PC-3 (cell line): ENCODE measurements at regions not wholly inside any gene's neighbourhood (a gene's known extent, or its start where the extent isn't known, plus 50 kb on each side); places are given as distances from the start of the nearest gene placed in this dataset.

ENCODE experiments used
- EZH2 ChIP-seq: fragments of 300-600 bp; sonication (generic); IDR thresholded peaks from one replicate; pipeline ENCODE4 v1.6.1; 2017; ENCODE audit warnings: antibody characterized with exemption, mild to moderate bottlenecking, low read length; ENCODE audit not compliant: unreplicated experiment
- TF ChIP-seq, protein P1 (sequence below): fragments of 300-600 bp; sonication (generic); conservative IDR thresholded peaks from 2 replicates; pipeline ENCODE4 v1.5.1; 2017; ENCODE audit warnings: antibody characterized with exemption, low read depth, mild to moderate bottlenecking, low read length

DNA sequence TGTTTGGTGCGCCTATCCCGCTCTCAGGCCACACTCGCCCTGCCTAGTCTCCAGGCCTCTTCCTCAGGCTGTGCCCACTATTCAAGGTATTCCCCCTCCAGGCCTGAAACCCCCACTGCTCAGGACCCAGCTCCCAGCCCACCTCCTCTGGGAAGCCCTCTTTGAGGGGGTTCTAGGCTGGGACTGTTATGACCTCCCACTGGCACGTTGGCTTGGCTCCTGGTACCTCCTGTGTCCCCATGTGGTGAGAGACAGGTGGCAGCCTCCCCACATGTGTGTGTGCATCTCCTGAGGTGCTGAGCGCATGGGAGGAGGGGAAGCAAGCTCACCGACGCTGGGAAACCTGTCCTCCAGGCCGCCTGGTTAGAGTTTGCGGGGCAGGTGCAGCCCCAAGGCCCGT lies 82.5 kb downstream of the EDN3 start:
- TF ChIP-seq, protein P1, sequence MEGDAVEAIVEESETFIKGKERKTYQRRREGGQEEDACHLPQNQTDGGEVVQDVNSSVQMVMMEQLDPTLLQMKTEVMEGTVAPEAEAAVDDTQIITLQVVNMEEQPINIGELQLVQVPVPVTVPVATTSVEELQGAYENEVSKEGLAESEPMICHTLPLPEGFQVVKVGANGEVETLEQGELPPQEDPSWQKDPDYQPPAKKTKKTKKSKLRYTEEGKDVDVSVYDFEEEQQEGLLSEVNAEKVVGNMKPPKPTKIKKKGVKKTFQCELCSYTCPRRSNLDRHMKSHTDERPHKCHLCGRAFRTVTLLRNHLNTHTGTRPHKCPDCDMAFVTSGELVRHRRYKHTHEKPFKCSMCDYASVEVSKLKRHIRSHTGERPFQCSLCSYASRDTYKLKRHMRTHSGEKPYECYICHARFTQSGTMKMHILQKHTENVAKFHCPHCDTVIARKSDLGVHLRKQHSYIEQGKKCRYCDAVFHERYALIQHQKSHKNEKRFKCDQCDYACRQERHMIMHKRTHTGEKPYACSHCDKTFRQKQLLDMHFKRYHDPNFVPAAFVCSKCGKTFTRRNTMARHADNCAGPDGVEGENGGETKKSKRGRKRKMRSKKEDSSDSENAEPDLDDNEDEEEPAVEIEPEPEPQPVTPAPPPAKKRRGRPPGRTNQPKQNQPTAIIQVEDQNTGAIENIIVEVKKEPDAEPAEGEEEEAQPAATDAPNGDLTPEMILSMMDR: no peak
- TF ChIP-seq EZH2: no peak
